ENCODE measurements at regions not wholly inside any gene's neighbourhood (a gene's known extent, or its start where the extent isn't known, plus 50 kb on each side); places are given as distances from the start of the nearest gene placed in this dataset.
"Not testable (repeated sequence)": the region's sequence is repeated elsewhere in the genome, so short reads cannot be mapped to it uniquely, and the experiment has no call there.

DNA sequence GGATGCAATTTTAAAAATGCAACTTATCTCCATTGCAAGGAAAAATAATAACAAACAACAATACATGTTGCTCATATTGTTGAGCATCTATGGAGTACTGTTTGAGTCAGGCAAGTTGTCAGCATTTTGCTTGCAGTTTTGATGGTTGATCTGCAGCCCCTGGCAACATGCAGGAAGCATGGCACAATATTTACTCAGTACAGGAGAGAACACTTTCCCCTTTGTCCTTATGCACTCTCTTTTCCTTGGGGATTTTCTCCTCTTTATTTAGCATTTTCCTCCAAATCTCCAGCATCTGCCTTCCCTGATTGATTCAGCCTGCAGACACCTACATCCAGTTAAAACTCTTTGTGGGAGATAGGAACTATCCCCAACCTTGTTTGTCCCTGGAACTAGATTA is 620.5 kb upstream of the LRRN3 start:
- TF ChIP-seq CTCF (IDR thresholded peaks at IDR 0.05): no peak
- no peaks in the 10 kb centered on the region for H3K4me1 Mint-ChIP-seq
- H3K27ac Mint-ChIP-seq: no peak overlapping the region
- ChIA-PET CTCF (no interaction called here), POLR2A (no interaction called here)
- ATAC-seq (ENCODE audit: low read depth) (no peak), DNase-seq (no peak)
- peaks cover 2% of the 10 kb centered on the region for H3K9me3 Mint-ChIP-seq
- H3K27me3 Mint-ChIP-seq: no peaks in the 10 kb centered on the region
- no peaks in the 10 kb centered on the region for H3K36me3 Mint-ChIP-seq (ENCODE audit: low read depth)
- intact Hi-C loops (cut with micrococcal nuclease): no loop called here
- no peak overlapping the region for H3K4me3 Mint-ChIP-seq

GRCh38 chr7:110472419-110472818 is 618.5 kb upstream of the LRRN3 start:
- H3K27me3 Mint-ChIP-seq; intact Hi-C loops (cut with micrococcal nuclease); H3K27ac Mint-ChIP-seq; H3K9me3 Mint-ChIP-seq; H3K4me1 Mint-ChIP-seq; ATAC-seq (ENCODE audit: low read depth); H3K36me3 Mint-ChIP-seq (ENCODE audit: low read depth); DNase-seq; CTCF ChIA-PET; POLR2A ChIA-PET; H3K4me3 Mint-ChIP-seq: not testable (repeated sequence)

- H3K27me3 Mint-ChIP-seq: no peaks in the 10 kb centered on the region
- no peak overlapping the region for H3K4me3 Mint-ChIP-seq
- H3K4me1 Mint-ChIP-seq: no peaks in the 10 kb centered on the region
- ChIA-PET CTCF (no interaction called here), POLR2A (no interaction called here)
- peaks cover 16% of the 10 kb centered on the region for H3K9me3 Mint-ChIP-seq
- intact Hi-C loops (cut with micrococcal nuclease): no loop called here
- H3K36me3 Mint-ChIP-seq (ENCODE audit: low read depth): no peaks in the 10 kb centered on the region
- no peak overlapping the region for H3K27ac Mint-ChIP-seq
- ATAC-seq (ENCODE audit: low read depth): no peak
- no peak for DNase-seq
- no peak for TF ChIP-seq CTCF (IDR thresholded peaks at IDR 0.05)
Measured at GRCh38 chr7:110480964-110481363, 610.0 kb upstream of the LRRN3 start.

- Mint-ChIP-seq H3K4me3 (no peak overlapping the region), H3K27ac (no peak overlapping the region), H3K36me3 (ENCODE audit: low read depth) (no peaks in the 10 kb centered on the region), H3K9me3 (peaks cover 15% of the 10 kb centered on the region), H3K27me3 (no peaks in the 10 kb centered on the region), H3K4me1 (no peaks in the 10 kb centered on the region)
- CTCF ChIA-PET: no interaction called here
- POLR2A ChIA-PET: no interaction called here
- intact Hi-C loops (cut with micrococcal nuclease): no loop called here
- ATAC-seq (ENCODE audit: low read depth) (no peak), DNase-seq (no peak)
- TF ChIP-seq CTCF (IDR thresholded peaks at IDR 0.05): no peak
Measured at GRCh38 chr7:110483553-110483952, 607.4 kb upstream of the LRRN3 start.

GRCh38 chr7:110484356-110484755 is 606.6 kb upstream of the LRRN3 start:
- CTCF ChIA-PET: no interaction called here
- Mint-ChIP-seq H3K27ac (no peak overlapping the region), H3K9me3 (peaks cover 15% of the 10 kb centered on the region), H3K36me3 (ENCODE audit: low read depth) (no peaks in the 10 kb centered on the region), H3K4me3 (no peak overlapping the region), H3K27me3 (no peaks in the 10 kb centered on the region), H3K4me1 (no peaks in the 10 kb centered on the region)
- intact Hi-C loops (cut with micrococcal nuclease): no loop called here
- POLR2A ChIA-PET: no interaction called here
- TF ChIP-seq CTCF (IDR thresholded peaks at IDR 0.05): no peak
- no peak for ATAC-seq (ENCODE audit: low read depth)
- no peak for DNase-seq

- no peak for TF ChIP-seq CTCF (IDR thresholded peaks at IDR 0.05)
- no peaks in the 10 kb centered on the region for H3K36me3 Mint-ChIP-seq (ENCODE audit: low read depth)
- H3K4me1 Mint-ChIP-seq: no peaks in the 10 kb centered on the region
- intact Hi-C loops (cut with micrococcal nuclease): no loop called here
- no peak overlapping the region for H3K27ac Mint-ChIP-seq
- DNase-seq: no peak
- no peaks in the 10 kb centered on the region for H3K27me3 Mint-ChIP-seq
- ChIA-PET CTCF (no interaction called here), POLR2A (no interaction called here)
- H3K4me3 Mint-ChIP-seq: no peak overlapping the region
- peaks cover 11% of the 10 kb centered on the region for H3K9me3 Mint-ChIP-seq
- ATAC-seq (ENCODE audit: low read depth): no peak
Measured at GRCh38 chr7:110486549-110486948, 604.4 kb upstream of the LRRN3 start.
